Nephron progenitor cell (in vitro differentiated cells): ENCODE measurements at regions not wholly inside any gene's neighbourhood (a gene's known extent, or its start where the extent isn't known, plus 50 kb on each side); places are given as distances from the start of the nearest gene placed in this dataset.
A peak's percentile ranks its signal among the peaks of the same experiment; 100 is the strongest.

Experiments used
- DNase-seq: peaks from one replicate; pipeline ENCODE4 v3.0.0; 2021
- H3K27ac Mint-ChIP-seq: 2 replicates; pipeline ENCODE4 v1.8.0; 2021; ENCODE audit warnings: mild to moderate bottlenecking, moderate library complexity, mixed read lengths
- H3K27me3 Mint-ChIP-seq: 2 replicates; pipeline ENCODE4 v1.8.0; 2021; ENCODE audit warnings: mild to moderate bottlenecking, low read depth, mixed read lengths; ENCODE audit not compliant: poor library complexity
- H3K36me3 Mint-ChIP-seq: 2 replicates; pipeline ENCODE4 v1.8.0; 2021; ENCODE audit warnings: low read depth, mixed read lengths
- H3K4me1 Mint-ChIP-seq: 2 replicates; pipeline ENCODE4 v1.8.0; 2021; ENCODE audit warnings: mixed read lengths
- H3K4me3 Mint-ChIP-seq: 2 replicates; pipeline ENCODE4 v1.8.0; 2021; ENCODE audit warnings: mild to moderate bottlenecking, moderate library complexity, mixed read lengths
- H3K9me3 Mint-ChIP-seq: 2 replicates; pipeline ENCODE4 v1.8.0; 2021; ENCODE audit warnings: mild to moderate bottlenecking, moderate library complexity, mixed read lengths
- TF ChIP-seq, protein P1 (sequence below): fragments of 200-600 bp; sonication (generic); IDR thresholded peaks from 2 replicates; pipeline ENCODE4 v1.5.0; 2021; ENCODE audit warnings: antibody characterized with exemption

- TF ChIP-seq, protein P1, sequence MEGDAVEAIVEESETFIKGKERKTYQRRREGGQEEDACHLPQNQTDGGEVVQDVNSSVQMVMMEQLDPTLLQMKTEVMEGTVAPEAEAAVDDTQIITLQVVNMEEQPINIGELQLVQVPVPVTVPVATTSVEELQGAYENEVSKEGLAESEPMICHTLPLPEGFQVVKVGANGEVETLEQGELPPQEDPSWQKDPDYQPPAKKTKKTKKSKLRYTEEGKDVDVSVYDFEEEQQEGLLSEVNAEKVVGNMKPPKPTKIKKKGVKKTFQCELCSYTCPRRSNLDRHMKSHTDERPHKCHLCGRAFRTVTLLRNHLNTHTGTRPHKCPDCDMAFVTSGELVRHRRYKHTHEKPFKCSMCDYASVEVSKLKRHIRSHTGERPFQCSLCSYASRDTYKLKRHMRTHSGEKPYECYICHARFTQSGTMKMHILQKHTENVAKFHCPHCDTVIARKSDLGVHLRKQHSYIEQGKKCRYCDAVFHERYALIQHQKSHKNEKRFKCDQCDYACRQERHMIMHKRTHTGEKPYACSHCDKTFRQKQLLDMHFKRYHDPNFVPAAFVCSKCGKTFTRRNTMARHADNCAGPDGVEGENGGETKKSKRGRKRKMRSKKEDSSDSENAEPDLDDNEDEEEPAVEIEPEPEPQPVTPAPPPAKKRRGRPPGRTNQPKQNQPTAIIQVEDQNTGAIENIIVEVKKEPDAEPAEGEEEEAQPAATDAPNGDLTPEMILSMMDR, result no peak
- DNase-seq, result no peak
- no peaks in the 10 kb centered on the region for H3K27me3 Mint-ChIP-seq
- H3K9me3 Mint-ChIP-seq, result no peaks in the 10 kb centered on the region
- no peaks in the 10 kb centered on the region for H3K4me1 Mint-ChIP-seq
- no peak overlapping the region for H3K27ac Mint-ChIP-seq
- no peaks in the 10 kb centered on the region for H3K36me3 Mint-ChIP-seq
- H3K4me3 Mint-ChIP-seq, result no peak overlapping the region
Measured at GRCh38 chr2:40841856-40842255, 390.0 kb upstream of the SLC8A1 start.

DNA sequence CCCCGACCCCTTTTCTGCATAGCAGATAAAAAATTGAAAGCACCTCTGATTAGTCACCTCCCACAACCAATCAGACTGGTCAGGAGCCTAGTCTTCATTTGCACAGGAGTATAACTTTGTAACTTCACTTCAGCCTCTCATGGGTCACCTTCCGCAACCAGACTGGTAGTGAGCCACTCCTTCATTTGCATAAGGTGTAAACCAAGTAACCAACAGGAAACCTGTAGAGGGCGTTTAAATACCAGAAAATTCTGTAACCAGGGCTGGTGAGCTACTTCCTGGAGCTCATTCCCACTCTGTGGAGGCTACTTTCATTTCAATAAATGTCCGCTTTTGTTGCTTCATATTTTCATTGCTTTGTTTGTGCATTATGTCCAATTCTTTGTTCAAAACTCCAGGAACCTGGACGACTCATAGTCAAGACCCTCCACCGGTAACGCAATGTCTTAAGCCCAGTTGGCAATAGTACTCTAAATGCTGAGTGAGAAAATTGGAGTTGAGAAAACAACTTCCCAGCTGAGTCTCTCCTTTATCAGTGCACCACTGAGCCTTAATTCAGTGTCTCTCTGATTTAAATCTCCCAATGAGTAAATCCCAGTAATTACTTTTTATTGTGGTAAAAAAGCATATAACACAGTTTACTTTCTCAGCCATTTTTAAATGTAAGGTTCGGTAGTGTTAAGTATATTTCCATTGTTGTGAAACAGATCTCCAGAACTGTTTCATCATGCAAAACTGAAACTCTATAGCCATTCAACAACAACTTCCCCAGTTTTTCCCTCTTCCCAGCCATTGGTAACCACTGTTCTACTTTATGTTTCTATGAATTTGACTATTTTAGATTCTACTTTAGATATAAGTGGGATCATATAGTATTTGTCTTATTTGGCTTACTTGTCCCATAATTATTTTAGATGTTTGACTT, 392.7 kb upstream of the SLC8A1 start:
- TF ChIP-seq, protein P1, result no peak
- H3K4me3 Mint-ChIP-seq, result no peak overlapping the region
- no peaks in the 10 kb centered on the region for H3K9me3 Mint-ChIP-seq
- H3K4me1 Mint-ChIP-seq, result no peaks in the 10 kb centered on the region
- no peak for DNase-seq
- H3K27ac Mint-ChIP-seq, result no peak overlapping the region
- no peaks in the 10 kb centered on the region for H3K36me3 Mint-ChIP-seq
- H3K27me3 Mint-ChIP-seq, result no peaks in the 10 kb centered on the region

GRCh38 chr2:40851661-40852060, 399.8 kb upstream of the SLC8A1 start:
- Mint-ChIP-seq H3K9me3 (no peaks in the 10 kb centered on the region), H3K4me3 (no peak overlapping the region), H3K4me1 (no peaks in the 10 kb centered on the region), H3K27me3 (no peaks in the 10 kb centered on the region), H3K36me3 (no peaks in the 10 kb centered on the region), H3K27ac (no peak overlapping the region)
- DNase-seq, result no peak
- TF ChIP-seq, protein P1, result no peak

GRCh38 chr2:40859617-40860016, 407.7 kb upstream of the SLC8A1 start:
- TF ChIP-seq, protein P1, result no peak
- no peaks in the 10 kb centered on the region for H3K36me3 Mint-ChIP-seq
- no peaks in the 10 kb centered on the region for H3K4me1 Mint-ChIP-seq
- H3K27me3 Mint-ChIP-seq, result peaks cover 6% of the 10 kb centered on the region
- DNase-seq, result no peak
- peak overlapping the region; percentile 21 for H3K27ac Mint-ChIP-seq
- H3K4me3 Mint-ChIP-seq, result no peak overlapping the region
- no peaks in the 10 kb centered on the region for H3K9me3 Mint-ChIP-seq

DNA sequence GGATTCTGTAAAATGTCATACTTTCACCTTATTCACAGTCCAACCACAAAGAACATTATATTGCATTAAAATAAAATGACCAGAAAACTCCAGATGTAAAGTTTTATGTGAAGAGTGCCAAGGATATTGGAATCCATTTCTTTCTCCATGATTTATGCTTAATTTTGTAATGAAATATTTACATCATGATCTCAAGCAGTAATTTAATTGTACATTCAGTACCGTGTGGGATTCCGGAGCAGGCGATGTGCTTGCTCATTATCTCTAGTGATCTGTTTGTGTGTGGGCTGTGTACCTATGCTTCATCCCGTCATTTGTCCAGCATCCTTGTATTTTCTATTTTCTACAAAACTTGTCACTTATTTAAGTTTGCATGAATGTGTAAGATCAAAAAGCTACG, 415.9 kb upstream of the SLC8A1 start:
- TF ChIP-seq, protein P1, result no peak
- no peaks in the 10 kb centered on the region for H3K9me3 Mint-ChIP-seq
- peaks cover 10% of the 10 kb centered on the region for H3K27me3 Mint-ChIP-seq
- no peak for DNase-seq
- no peaks in the 10 kb centered on the region for H3K4me1 Mint-ChIP-seq
- H3K36me3 Mint-ChIP-seq, result no peaks in the 10 kb centered on the region
- H3K27ac Mint-ChIP-seq, result no peak overlapping the region
- H3K4me3 Mint-ChIP-seq, result no peak overlapping the region

DNA sequence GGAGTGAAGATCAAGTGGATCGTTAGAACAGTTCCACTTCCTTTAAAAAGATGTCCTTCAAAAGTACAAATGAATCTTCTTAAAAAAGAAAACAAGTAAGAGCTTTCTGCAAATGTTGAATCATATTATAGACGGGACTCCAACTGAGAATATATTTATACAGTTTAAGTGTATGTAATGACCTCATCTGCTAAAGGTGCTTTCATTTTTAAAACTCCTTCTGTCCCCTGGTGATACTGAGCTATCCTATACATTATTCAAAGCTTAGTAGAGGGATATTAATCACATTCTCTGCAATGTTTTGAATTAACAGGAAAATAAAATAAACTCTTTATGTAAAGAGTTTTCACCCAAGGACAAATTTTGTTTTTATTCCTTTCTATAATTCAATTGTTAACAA, 420.7 kb upstream of the SLC8A1 start:
- H3K27ac Mint-ChIP-seq, result no peak overlapping the region
- no peaks in the 10 kb centered on the region for H3K36me3 Mint-ChIP-seq
- TF ChIP-seq, protein P1, result no peak
- no peak for DNase-seq
- H3K27me3 Mint-ChIP-seq, result peaks cover 4% of the 10 kb centered on the region
- no peak overlapping the region for H3K4me3 Mint-ChIP-seq
- H3K9me3 Mint-ChIP-seq, result no peaks in the 10 kb centered on the region
- H3K4me1 Mint-ChIP-seq, result no peaks in the 10 kb centered on the region
